Psoas muscle (tissue), 7 donors: ENCODE measurements at regions not wholly inside any gene's neighbourhood (a gene's known extent, or its start where the extent isn't known, plus 50 kb on each side); places are given as distances from the start of the nearest gene placed in this dataset.

Source experiments
- ATAC-seq, 4 donors: fragments of 200-7000 bp; cut with Tn5 transposase; one replicate each; pipeline ENCODE4 v1.9.1; 2020; ENCODE audit warnings: moderate library complexity in 3 of 4, mild to moderate bottlenecking in 2 of 4
- DNase-seq, 2 donors: peaks; one replicate each; pipeline ENCODE4 v3.0.0-alpha.2; 2020
- H3K27ac ChIP-seq: fragments of 200-600 bp; one replicate; pipeline ENCODE4 v1.8.0; 2022
- H3K27me3 ChIP-seq, 3 donors: fragments of 200-600 bp in 1 of 3; one replicate each; pipeline versions ENCODE4 v1.6.1 to v1.8.0; 2013 to 2022; ENCODE audit warnings: low read length in 2 of 3, mild to moderate bottlenecking in 2 of 3, moderate library complexity in 1 of 3; ENCODE audit not compliant: insufficient read depth in 3 of 3
- H3K36me3 ChIP-seq, 2 donors: fragments of 200-600 bp in 1 of 2; one replicate each; pipeline versions ENCODE4 v1.6.1 to v1.8.0; 2013 to 2022; ENCODE audit warnings: low read depth in 1 of 2, mild to moderate bottlenecking in 1 of 2, moderate library complexity in 1 of 2; ENCODE audit not compliant: insufficient read depth in 1 of 2
- H3K4me1 ChIP-seq: fragments of 200-600 bp; one replicate; pipeline ENCODE4 v1.8.0; 2022
- H3K4me3 ChIP-seq: fragments of 200-600 bp; one replicate; pipeline ENCODE4 v1.8.0; 2022; ENCODE audit warnings: mild to moderate bottlenecking
- H3K9me3 ChIP-seq: fragments of 200-600 bp; one replicate; pipeline ENCODE4 v1.8.0; 2022
- WGBS, 3 donors: extraction: QIAGEN DNeasy Blood & Tissue Kit; methylation state at CpG; one replicate each; pipeline versions ENCODE4 v1.1.6 to v1.1.7; 2013; 5-methylcytosine and 5-hydroxymethylcytosine counted together
- intact Hi-C, 2 donors: fragments of 100-400 bp; cut with DNase I; formaldehyde crosslinking; loops; one replicate each; pipeline versions ENCODE4 v1.11.0 to v1.14.2; 2022
- TF ChIP-seq, protein P1 (sequence below): fragments of 200-600 bp; IDR thresholded peaks from one replicate; pipeline ENCODE4 v1.8.0; 2022; ENCODE audit warnings: antibody characterized with exemption
- donor health status: healthy with polysubstance abuse.
- donor health status: DM: no; HTN: no; CAD: no; lungs with moderate emphysema.
- donor health status: Bipolar disorder and iron deficiency.
- donor health status: healthy.
- donor health status: DM: yes; HTN: yes; CAD: no.
- donor health status: DM: no; HTN: no; CAD: no.
- donor health status: DM: yes; HTN: yes; CAD: no.

DNA sequence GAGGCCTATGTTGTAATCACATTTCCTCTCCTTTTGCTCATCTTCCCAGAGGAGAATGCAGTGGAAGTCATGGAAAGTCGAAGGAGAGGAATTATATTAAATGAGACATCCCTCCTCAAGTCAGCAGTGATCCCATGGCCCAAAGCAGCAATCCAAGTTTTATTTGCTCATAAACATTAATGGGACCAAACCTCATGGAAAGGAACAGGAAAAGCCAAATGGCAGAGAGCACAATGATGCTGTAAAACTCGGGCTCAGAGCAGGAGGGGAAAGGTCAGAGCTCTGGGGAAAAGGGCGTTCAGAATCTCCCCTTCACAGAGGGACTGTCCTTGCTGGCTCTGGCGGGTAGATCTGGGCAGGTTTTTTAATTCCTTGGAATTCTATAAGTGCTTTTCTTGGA is 175.8 kb downstream of the C5orf15 start:
- H3K9me3 ChIP-seq, result no peaks in the 10 kb centered on the region
- 38 to 61% (median 55%) methylated on average over 4 of the region's 4 CpGs for WGBS, 3 donors
- no peak overlapping the region for H3K27ac ChIP-seq
- H3K4me3 ChIP-seq, result no peak overlapping the region
- intact Hi-C loops, result no loop called here
- H3K4me1 ChIP-seq, result no peaks in the 10 kb centered on the region
- no peaks in the 10 kb centered on the region for H3K36me3 ChIP-seq
- H3K27me3 ChIP-seq, result no peaks in the 10 kb centered on the region
- TF ChIP-seq, protein P1, sequence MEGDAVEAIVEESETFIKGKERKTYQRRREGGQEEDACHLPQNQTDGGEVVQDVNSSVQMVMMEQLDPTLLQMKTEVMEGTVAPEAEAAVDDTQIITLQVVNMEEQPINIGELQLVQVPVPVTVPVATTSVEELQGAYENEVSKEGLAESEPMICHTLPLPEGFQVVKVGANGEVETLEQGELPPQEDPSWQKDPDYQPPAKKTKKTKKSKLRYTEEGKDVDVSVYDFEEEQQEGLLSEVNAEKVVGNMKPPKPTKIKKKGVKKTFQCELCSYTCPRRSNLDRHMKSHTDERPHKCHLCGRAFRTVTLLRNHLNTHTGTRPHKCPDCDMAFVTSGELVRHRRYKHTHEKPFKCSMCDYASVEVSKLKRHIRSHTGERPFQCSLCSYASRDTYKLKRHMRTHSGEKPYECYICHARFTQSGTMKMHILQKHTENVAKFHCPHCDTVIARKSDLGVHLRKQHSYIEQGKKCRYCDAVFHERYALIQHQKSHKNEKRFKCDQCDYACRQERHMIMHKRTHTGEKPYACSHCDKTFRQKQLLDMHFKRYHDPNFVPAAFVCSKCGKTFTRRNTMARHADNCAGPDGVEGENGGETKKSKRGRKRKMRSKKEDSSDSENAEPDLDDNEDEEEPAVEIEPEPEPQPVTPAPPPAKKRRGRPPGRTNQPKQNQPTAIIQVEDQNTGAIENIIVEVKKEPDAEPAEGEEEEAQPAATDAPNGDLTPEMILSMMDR, result no peak
- ATAC-seq, result no peak
- no peak for DNase-seq

DNA sequence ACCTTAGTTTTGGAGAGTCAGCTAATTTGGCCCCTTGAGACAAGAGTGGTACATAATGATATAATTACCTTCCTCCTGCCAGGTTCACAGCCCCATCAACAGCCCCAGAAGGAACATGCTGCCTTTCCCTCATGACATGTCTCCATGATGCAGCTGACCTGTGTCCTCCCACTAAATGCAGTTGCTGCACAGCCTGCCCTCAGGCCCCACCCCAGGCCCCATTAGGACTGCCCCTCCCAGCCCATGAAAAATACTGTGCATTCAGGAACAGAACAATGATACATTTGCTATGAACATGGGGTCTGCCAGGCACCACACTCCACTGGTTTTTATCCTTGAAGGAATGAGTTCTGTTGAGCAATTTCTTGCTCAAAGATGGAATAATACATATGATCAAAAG is 176.4 kb downstream of the C5orf15 start:
- intact Hi-C loops, result no loop called here
- H3K4me3 ChIP-seq, result no peak overlapping the region
- no peaks in the 10 kb centered on the region for H3K36me3 ChIP-seq
- TF ChIP-seq, protein P1, result no peak
- ATAC-seq, result no peak
- no peaks in the 10 kb centered on the region for H3K9me3 ChIP-seq
- H3K4me1 ChIP-seq, result no peaks in the 10 kb centered on the region
- H3K27me3 ChIP-seq, result no peaks in the 10 kb centered on the region
- no peak for DNase-seq
- H3K27ac ChIP-seq, result no peak overlapping the region

DNA sequence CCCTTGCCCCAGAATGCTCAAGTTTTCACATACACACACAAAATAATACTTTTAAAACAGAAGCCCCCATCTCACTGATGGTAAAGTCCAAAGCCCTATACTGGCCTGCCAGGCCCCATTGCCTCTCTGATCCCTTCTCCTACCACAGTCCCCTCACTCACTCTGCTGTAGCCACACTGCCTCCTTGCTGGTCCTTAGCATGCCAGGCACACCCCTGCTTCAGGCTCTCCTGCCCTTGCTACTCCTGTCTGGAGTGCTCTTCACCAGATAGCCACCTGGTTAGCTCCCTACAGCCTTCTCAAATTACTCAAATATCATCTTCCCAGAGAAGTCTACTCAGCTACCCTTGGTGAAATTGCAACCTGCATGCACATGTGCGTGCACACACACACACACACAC is 177.5 kb downstream of the C5orf15 start:
- Histone ChIP-seq H3K36me3 (no peaks in the 10 kb centered on the region), H3K4me1 (no peaks in the 10 kb centered on the region), H3K27me3 (no peaks in the 10 kb centered on the region), H3K4me3 (no peak overlapping the region), H3K9me3 (no peaks in the 10 kb centered on the region), H3K27ac (no peak overlapping the region)
- WGBS, 3 donors, result 75 to 100% (median 81%) methylated on average over 1 of the region's 1 CpG
- intact Hi-C loops, result no loop called here
- TF ChIP-seq, protein P1, result no peak
- ATAC-seq, result no peak
- no peak for DNase-seq

DNA sequence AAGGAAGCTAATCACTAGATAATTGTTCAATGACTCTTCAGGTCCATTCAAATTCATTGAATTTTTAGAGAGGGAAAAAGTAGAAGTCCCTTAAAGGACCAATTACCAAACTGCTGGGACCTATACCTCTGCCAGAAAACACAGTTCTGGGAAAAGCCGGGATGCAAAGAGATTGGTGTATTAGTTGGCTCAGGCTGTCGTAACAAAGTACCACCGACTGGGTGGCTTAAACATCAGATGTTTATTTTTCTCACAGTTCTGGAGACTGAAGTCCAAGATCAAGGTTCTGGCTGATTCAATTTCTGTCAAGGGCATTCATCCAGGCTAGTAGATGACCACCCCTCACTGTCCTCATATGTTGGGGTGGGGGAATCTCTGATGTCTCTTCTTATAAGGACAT is 177.1 kb upstream of the FSTL4 start:
- Histone ChIP-seq H3K27ac (no peak overlapping the region), H3K9me3 (no peaks in the 10 kb centered on the region), H3K27me3 (no peaks in the 10 kb centered on the region), H3K4me3 (no peak overlapping the region), H3K4me1 (no peaks in the 10 kb centered on the region), H3K36me3 (no peaks in the 10 kb centered on the region)
- WGBS, 3 donors, result 71 to 80% (median 72%) methylated on average over 3 of the region's 3 CpGs
- intact Hi-C loops, result no loop called here
- TF ChIP-seq, protein P1, result no peak
- ATAC-seq (no peak), DNase-seq (no peak)

DNA sequence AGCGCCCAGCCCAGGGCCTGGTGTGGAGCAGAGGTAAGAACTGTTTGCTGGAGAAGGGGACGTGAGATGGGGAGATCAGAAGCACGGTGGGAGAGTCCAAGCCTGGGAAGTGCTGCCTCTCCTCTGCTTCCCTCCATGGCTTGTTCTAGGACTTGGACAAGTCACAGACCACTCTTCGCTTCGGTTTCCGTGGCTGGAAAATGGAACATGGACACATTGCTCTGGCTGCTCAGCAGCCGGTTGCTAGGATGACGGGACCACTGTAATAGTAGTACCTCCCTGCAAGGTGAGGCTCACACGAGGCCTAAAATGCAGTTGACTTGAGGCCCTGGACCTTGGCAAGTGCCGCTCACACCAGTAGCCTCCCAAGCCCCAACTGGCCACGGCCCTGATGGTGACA is 175.8 kb upstream of the FSTL4 start:
- Histone ChIP-seq H3K4me3 (no peak overlapping the region), H3K27me3 (no peaks in the 10 kb centered on the region), H3K36me3 (no peaks in the 10 kb centered on the region), H3K9me3 (no peaks in the 10 kb centered on the region), H3K4me1 (no peaks in the 10 kb centered on the region), H3K27ac (no peak overlapping the region)
- TF ChIP-seq, protein P1, result no peak
- no peak for DNase-seq
- no peak for ATAC-seq
- 88 to 91% (median 91%) methylated on average over 11 of the region's 11 CpGs for WGBS, 3 donors
- intact Hi-C loops, result no loop called here
